Esophagus muscularis mucosa (tissue), 4 donors: ENCODE measurements at regions not wholly inside any gene's neighbourhood (a gene's known extent, or its start where the extent isn't known, plus 50 kb on each side); places are given as distances from the start of the nearest gene placed in this dataset.

Experiments
- EP300 ChIP-seq: sonication (generic); formaldehyde crosslinking; IDR thresholded peaks from one replicate; pipeline ENCODE4 v1.6.1; 2017; ENCODE audit warnings: antibody characterized with exemption
- POLR2A ChIP-seq: fragments of 450-650 bp; IDR thresholded peaks from one replicate; pipeline ENCODE4 v1.6.1; 2017; ENCODE audit warnings: antibody characterized with exemption, moderate library complexity, mild to moderate bottlenecking, low read depth
- TF ChIP-seq, protein P1 (sequence below), 3 experiments: fragments of 200-600 bp in 2 of 3; fragments of 450-650 bp in 1 of 3; sonication (generic) in 2 of 3; IDR thresholded peaks; one replicate each; pipeline ENCODE4 v1.5.1; 2017 to 2019; ENCODE audit warnings: antibody characterized with exemption in 3 of 3, mild to moderate bottlenecking in 2 of 3, moderate library complexity in 1 of 3

DNA sequence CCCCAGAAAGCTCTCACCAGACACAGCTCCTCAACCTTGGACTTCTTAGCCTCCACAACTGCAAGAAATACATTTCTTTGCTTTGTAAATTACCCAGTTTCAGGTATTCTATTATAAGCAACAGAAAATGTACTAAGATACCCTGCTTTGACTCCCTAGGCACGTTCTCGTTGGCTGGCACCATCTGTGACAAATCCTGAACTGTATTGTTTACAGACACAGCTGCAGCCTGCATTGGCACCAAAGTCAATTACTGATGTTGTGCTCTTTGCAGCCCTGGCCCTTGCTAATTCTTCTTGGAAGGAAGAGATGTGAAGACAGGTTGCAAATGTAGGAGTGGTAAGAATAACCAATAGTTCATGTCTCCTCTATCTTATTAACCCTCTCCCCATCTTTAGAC lies 72.7 kb upstream of the FAM136A start:
- TF ChIP-seq EP300: no peak
- TF ChIP-seq, protein P1, sequence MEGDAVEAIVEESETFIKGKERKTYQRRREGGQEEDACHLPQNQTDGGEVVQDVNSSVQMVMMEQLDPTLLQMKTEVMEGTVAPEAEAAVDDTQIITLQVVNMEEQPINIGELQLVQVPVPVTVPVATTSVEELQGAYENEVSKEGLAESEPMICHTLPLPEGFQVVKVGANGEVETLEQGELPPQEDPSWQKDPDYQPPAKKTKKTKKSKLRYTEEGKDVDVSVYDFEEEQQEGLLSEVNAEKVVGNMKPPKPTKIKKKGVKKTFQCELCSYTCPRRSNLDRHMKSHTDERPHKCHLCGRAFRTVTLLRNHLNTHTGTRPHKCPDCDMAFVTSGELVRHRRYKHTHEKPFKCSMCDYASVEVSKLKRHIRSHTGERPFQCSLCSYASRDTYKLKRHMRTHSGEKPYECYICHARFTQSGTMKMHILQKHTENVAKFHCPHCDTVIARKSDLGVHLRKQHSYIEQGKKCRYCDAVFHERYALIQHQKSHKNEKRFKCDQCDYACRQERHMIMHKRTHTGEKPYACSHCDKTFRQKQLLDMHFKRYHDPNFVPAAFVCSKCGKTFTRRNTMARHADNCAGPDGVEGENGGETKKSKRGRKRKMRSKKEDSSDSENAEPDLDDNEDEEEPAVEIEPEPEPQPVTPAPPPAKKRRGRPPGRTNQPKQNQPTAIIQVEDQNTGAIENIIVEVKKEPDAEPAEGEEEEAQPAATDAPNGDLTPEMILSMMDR (IDR thresholded peaks at IDR 0.05): no peak
- no peak for TF ChIP-seq POLR2A
